T-helper 2 cell (primary cell): ENCODE measurements at regions not wholly inside any gene's neighbourhood (a gene's known extent, or its start where the extent isn't known, plus 50 kb on each side); places are given as distances from the start of the nearest gene placed in this dataset.

ENCODE experiments used
- DNase-seq, 5 experiments: peaks; one replicate each; pipeline versions ENCODE4 v3.0.0 to v3.0.0-alpha.2; 2012 to 2022

DNA sequence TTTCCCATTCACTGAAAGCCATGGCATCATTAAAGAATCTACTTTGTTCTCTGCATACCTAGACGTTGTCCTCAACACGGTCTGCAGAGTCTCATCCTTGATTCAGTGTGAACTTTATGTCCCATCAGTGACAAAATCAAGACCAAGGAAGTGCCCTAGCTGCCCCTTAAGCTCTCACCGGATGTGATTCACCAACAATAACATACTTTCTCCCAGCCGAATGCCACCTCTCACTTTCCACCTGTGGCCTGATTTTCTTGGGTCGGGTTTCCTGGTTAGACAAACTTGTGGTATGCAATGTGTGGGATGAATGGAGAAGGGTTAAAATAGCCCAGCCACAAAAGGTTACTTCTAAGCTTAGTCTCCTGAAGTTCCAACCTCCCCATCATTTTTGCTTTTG lies 145.3 kb upstream of the PAPPA start:
- no peak for DNase-seq

- DNase-seq: no peak
These were observed 144.2 kb upstream of the PAPPA start for GRCh38 chr9:116009420-116009819.

DNA sequence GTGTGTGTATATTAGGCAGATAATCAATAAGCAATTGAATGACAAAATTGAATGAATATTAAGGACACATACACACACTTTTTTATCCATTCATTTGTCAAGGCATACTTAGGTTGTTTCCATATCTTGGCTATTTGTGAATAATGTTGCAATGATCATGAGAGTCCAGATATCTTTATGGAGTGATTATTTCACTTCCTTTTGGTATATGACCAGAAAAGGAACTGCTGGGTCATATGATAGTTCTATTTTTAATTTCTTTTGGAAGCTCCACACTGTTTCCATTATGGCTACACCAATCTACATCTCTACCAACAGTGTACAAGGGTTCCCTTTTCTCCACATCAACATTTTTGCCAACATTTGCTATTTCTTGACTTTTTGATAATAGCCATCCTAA lies 137.7 kb upstream of the PAPPA start:
- DNase-seq: no peak

DNA sequence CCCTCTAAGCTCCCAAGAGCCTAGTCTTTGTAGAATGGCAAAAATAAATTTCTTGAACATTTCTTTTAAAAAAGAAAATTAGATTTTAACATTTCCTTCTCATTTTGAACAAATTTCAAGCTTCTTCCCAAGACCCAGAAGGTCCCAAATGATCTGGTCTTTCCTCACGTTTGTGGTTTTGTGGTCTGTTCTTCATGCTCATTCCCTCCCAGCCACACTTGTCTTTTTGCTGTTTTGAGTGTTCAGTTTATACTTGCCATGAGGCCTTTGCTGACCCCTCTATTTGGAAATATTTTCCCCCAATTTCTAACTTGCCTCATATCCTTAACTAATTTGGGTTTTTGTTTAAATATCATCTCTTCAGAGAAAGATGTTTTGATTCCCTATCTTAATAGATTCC lies 133.4 kb upstream of the PAPPA start:
- DNase-seq: no peak

- DNase-seq: no peak
These were observed 132.8 kb upstream of the PAPPA start for GRCh38 chr9:116020801-116021200.

GRCh38 chr9:116027096-116027495 lies 126.5 kb upstream of the PAPPA start:
- no peak for DNase-seq

- DNase-seq: no peak
These were observed 126.1 kb upstream of the PAPPA start for GRCh38 chr9:116027511-116027910.

DNA sequence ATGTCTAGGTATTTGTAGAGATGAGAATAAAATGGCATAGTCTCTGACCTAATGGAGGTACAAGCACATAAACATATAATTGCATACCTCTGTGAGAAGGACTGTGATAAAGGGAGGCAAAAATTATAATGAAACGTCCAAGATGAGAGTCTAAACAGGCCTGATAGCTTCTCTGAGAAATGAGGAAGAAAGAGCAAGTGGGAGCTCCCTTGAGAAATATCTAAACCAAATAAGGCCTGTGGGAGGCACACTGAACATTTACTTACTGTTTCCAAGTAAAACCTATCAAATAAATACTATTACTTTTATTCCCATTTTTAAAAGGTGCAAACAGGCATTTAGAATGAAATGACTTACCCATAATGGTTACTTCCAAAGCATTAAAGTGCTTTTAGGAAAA lies 125.6 kb upstream of the PAPPA start:
- no peak for DNase-seq

DNA sequence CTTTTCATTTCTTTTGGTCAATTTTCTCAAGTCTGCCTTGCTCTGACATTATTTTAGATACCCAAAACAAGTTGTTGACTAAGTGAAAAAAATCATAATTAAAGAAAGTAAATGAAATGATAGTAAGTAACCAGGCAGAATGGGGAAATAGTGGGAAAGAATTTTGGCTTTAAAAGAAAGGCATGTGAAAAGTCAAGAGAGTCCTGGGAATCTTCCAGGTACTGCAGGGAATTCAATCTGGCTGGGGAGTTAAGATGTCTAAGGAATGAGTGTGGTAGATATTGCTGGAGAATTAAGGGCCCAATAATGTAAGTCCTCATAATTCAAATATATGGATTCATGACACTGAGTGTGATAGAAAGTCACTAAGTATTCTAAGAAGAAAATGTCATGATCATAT lies 123.1 kb upstream of the PAPPA start:
- DNase-seq: no peak

GRCh38 chr9:116032683-116033440 lies 120.7 kb upstream of the PAPPA start:
- DNase-seq: no peak

- DNase-seq: no peak
These were observed 114.3 kb upstream of the PAPPA start for GRCh38 chr9:116039312-116039711.

- no peak for DNase-seq
These were observed 113.7 kb upstream of the PAPPA start for GRCh38 chr9:116039893-116040292.

- DNase-seq: no peak
These were observed 111.3 kb upstream of the PAPPA start for GRCh38 chr9:116042321-116042720.

GRCh38 chr9:116045083-116045482 lies 108.5 kb upstream of the PAPPA start:
- DNase-seq: no peak

DNA sequence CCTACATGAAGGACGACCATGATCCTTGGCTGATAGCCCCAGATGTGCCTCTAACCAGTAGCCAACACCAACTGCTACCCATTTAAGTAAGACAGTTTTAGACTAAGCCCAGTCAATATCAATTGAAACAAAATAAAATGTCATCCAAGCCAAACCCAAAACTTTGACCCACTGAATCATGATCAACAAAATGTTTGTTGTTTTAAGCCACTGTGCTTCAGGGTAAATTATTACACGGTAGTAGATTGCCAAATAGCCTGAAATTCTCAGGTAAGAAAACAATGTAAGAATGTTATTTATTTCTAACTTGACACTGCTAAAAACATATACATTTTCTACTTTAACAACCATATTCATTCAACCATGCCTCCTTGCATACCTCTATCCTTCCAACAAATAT lies 105.5 kb upstream of the PAPPA start:
- no peak for DNase-seq

- no peak for DNase-seq
These were observed 104.1 kb upstream of the PAPPA start for GRCh38 chr9:116049456-116049855.

- no peak for DNase-seq
These were observed 102.1 kb upstream of the PAPPA start for GRCh38 chr9:116051528-116051927.

DNA sequence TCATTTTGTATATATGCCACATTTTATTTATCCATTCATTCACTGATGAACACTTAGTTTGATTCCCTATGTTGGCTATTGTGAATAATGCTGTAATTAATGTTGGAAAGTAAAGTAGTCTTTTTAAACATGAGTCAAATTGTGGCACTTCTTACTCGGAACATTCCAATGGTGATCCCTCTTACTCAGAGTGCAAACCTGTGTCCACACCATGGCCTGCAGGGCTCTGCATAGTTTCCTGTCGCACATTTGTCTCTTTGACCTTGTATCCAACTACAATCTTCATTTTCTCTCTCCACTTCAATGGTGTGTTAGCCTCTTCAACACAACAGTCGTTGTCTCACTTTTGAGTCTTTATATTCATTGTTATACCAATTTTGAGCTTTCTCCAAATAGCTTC lies 98.1 kb upstream of the PAPPA start:
- no peak for DNase-seq

GRCh38 chr9:116057371-116057770 lies 96.2 kb upstream of the PAPPA start:
- DNase-seq: no peak

- DNase-seq: no peak
These were observed 95.2 kb upstream of the PAPPA start for GRCh38 chr9:116058421-116058820.

DNA sequence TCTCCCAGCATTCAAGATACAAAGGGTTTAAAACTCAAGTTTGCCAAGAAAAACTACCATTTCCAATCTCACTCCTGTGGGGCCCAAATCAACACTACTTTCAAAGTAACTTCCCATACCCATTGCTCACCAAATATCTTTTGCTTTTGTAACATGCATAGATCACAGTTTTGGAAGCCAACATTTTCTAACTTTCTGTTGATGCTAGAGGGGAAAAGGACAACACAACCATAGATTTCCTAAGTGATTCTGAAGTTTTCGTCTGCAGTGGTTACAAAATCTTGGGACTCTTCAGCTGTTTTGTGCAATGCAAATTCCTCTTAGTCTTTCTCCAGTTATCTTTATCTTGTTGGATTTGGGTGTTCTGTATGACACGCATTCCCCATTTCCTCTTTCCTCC lies 94.1 kb upstream of the PAPPA start:
- no peak for DNase-seq

GRCh38 chr9:116060631-116061030 lies 93.0 kb upstream of the PAPPA start:
- no peak for DNase-seq

DNA sequence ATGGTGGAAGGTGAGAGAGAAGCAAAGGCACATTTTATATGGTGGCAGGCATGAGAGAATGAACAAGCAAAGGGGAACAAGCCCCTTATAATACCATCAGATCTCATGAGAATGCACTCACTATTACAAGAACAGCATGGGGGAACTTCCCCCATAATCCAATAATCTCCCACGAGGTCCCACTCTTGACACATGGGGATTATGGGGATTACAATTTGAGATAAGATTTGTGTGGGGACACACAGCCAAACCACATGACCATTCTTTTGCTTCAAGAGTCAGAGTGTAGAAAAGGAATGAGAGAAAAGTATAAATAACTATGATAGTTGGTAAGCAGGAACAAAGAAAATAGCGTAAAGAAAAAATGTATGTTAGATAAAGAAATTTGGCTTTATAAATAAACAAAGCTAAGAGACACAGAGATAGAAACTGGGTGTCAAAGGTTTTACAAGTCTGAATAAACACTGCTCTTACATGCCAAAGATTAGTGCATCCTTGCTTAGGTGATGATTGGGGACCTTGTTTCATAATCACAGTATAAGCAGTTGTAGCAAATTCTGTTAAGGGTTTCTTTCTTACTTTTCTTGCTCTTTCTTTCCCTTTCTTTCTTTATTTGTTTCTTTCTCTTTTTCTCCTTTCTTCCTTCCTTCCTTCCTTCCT lies 91.9 kb upstream of the PAPPA start:
- no peak for DNase-seq

- DNase-seq: no peak
These were observed 91.4 kb upstream of the PAPPA start for GRCh38 chr9:116062206-116062550.

- DNase-seq: no peak
These were observed 88.6 kb upstream of the PAPPA start for GRCh38 chr9:116064970-116065369.
